Fibroblast of peridontal ligament (primary cell): ENCODE measurements at regions not wholly inside any gene's neighbourhood (a gene's known extent, or its start where the extent isn't known, plus 50 kb on each side); places are given as distances from the start of the nearest gene placed in this dataset.

ENCODE experiments used
- DNase-seq: peaks from one replicate; pipeline ENCODE4 v3.0.0-alpha.2; 2010; ENCODE audit errors: extremely low read depth

- no peak for DNase-seq
Measured at GRCh38 chr3:163951397-163951987, 1126.8 kb downstream of the SI start.

DNA sequence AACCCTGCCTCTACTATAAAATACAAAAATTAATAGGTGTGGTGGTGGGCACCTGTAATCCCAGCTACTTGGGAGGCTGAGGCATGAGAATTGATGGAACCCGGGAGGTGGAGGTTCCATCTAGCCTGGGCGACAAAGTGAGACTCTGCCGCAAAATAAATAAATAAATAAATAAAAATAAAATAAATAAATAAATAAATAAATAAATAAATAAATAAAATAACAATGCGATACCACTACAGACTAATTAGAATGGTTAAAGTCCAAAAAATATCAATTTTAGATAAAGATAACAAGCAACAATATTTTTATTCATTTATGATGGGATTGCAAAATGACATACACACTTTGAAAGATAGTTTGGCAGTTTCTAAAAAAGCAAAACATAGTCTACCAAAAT lies 1131.5 kb downstream of the SI start:
- DNase-seq = no peak

DNA sequence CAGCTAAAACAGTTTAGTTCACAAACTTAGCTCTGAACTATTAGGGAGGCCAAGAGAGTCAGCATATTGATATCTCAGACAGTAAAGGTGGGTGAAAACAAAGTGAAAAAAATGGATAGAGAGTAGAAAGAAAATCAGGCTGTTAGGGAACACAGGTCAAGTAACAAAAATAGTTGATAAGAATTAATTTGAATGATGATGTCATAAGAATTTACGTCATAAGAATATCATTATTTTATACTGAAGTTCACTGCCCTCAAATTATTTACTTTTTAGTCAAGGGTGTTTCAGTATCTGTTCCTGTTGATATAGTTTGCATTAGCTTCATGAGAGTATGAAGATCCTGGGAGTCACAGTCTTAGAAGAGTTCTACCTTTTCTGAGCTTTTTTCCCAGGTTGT lies 1134.6 kb downstream of the SI start:
- DNase-seq = no peak

- DNase-seq = no peak
Measured at GRCh38 chr3:163939926-163940325, 1138.4 kb downstream of the SI start.

- DNase-seq = no peak
Measured at GRCh38 chr3:163936543-163936942, 1141.8 kb downstream of the SI start.

DNA sequence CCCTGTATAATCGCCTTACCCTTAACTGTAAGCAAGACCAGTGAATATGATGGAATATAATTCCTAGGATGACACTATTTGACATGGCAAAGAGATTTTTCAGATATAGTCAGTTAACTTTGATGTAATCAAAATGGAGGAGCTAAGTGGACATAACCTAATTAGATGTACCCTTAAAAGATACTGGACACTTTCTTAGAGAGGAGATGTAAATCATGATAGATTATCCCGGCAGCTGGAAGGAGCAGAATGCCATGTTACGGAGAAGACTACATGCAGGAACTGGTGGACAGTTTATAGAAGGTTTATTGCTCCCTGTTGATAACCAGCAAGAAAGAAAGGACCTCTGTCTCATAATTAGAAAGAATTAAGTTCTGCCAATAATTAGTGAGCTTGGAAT lies 1142.9 kb downstream of the SI start:
- no peak for DNase-seq

DNA sequence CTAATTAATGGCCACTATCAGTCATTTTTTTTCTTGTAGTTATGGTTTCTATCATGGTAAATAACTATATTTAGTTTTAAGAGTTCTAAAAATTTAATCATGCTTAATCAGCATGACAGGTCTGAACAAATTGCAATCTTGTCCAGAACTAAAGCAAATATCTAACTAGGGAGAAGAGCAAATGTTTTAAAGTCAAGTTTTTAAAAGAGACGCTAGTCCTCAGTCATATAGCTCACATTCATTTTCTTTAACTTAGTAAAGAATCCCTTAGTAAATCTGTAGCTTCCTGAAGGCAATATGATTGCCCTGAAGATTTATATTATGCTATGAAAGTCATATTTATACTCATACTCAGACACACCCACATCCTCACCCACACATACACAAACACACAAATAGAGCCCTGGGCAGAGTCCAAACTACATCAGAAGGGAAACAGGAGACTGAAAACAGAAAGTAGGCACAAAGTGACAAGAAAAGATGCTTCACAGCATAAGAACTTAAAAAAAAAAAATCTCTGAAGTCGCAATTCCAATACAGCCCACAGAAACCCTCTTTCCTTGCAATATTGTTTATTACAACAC lies 1149.1 kb downstream of the SI start:
- no peak for DNase-seq

- no peak for DNase-seq
Measured at GRCh38 chr3:163927521-163927920, 1150.8 kb downstream of the SI start.

DNA sequence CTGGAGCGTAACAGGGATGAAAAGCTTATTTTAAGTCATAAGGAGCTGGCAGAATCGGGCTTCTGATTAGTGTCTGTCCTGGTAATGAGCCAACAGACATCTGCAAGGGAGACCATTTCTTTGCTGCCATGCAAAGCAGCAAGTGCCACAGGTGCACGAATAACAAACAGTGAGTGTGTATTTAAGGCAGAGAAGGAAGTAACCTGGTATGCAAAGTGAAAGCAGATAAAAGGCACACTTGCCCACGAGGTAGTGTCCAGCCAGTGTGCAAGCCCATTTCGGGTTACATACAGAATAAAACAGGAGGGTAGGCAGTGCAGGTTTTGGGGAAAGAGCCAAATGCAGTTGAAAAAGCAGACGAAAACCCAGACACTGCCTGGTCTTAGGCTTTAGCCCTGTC lies 1153.7 kb downstream of the SI start:
- DNase-seq = no peak

GRCh38 chr3:163919154-163919553 lies 1159.1 kb downstream of the SI start:
- DNase-seq = no peak

DNA sequence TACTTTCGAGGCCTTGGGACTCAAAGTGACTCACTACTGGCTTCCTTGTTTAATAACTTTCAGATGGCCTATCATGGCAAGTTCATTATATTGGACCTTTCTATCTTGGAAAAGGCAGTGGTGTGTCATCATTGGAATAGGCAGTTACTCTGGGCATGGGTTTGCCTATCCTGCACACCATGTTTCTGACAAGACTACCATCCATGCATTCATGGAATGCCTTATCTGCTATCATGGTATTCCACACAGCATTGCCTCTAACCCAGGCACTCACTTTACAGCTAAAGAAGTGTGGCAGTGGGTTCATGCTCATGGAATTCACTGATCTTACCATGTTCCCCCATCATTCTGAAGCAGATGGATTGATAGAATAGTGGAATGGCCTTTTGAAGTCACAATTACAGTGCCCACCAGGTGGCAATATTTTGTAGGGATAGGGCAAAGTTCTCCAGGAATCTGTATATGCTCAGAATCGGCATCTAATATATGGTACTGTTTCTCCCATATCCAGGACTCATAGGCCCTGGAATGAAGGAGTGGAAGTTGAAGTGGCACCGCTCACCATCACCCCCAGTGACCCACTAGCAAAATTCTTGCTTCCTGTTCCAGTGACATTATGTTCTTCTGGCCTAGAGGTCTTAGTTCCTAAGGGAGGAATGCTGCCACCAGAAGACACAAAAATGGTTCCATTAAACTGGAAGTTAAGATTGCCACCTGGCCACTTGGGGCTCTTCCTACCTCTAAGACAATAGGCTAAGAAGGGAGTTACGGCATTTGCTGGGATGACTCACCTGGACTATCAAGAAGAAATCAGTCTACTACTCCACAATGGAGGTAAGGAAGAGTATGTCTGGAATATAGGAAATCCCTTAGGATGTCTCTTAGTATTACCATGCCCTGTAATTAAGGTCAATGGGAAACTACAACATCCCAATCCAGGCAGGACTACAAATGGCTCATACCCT lies 1161.4 kb downstream of the SI start:
- DNase-seq = no peak

- no peak for DNase-seq
Measured at GRCh38 chr3:163915280-163915679, 1163.0 kb downstream of the SI start.

DNA sequence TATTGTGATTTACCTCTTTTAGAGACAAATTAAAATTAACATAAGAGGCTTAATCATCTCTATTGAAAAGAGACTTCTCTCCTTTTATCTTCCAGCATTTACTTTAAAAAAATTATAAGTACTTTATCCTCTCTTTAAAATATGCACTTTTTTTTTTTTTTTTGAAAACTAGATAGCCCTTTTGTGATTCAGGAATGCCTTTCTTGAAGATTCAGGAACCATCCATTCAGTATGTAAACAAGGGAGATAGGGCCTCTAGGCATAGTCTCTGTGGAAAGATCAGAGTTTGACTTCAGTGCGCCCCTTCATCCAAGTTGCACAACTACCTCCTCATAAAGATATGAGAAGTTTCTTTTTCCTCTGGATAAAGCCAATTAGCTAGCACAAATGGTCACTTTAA lies 1163.7 kb downstream of the SI start:
- no peak for DNase-seq

GRCh38 chr3:163891771-163892170 lies 1186.5 kb downstream of the SI start:
- no peak for DNase-seq

DNA sequence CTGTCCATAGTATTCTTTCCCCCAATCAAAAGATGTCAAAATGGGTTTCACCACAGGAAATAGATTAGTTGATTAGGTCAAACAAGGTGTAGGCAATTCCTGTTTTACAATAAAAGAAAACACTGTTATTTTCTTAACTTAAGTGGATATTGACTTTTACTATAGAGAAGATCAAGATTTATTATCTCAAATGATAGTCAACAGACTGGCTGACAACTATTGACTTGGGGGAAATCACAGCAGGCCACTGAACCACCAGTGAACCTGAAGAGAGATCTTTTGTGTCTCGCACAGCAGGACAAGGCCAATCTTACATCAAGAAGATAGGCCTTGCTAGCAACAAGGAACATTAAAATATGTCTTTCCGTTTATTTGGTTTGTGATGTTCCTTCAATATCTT lies 1187.6 kb downstream of the SI start:
- DNase-seq = no peak

DNA sequence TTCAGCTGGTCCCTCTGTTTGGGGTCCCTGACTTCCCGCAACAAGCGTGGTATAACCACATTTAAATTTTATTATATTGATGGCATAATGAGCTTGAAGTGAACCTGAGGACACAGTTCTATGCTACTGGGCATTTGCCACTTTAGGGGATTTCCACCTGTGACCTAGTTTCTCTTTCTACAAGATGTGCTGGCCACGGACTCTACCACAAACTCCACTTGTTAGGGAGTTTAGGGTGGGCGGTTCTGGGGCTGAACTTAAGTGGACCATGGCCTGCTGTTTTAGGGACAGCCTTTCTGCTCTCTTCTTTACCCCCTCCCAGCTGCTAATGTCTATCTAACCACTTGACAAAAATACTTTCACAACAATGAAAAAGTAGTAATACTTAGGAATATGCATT lies 1199.1 kb downstream of the SI start:
- DNase-seq = no peak

DNA sequence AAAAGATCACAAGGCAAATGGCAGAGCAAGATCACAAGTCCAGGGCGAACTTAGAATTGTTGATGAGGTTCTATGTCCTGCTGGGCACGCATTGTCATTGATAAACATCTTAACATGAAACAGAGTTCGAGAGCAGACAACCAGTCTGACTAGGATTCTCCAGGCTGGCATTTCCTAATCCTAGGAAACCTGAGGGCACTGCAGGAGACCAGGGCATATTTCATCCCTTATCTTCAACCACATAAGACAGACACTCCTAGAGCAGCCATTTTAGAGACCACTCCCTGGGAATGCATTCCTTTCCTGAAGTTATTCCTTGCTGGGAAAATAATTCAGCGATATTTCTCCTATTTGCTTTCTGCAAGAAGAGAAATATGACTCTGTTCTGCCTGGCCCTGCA lies 1199.9 kb downstream of the SI start:
- DNase-seq = no peak

DNA sequence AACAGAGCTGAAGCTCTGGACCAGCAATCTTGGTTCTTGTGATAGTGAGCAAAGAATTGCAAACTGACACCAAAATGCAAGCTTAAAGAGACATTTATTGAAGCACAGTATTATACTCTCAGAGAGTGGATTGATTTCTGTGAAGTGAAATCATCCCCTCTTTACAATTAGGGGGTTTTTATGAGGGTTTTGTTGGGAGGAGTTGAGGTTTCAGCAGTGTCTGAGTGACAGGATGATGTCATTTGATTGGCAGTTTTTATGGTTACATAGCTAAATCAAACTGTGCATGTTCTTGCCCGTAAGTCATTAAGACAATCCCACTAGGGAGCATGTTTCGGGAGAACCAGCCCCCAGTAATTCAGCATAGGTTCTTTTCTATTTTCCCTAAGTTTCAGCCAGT lies 1200.5 kb downstream of the SI start:
- DNase-seq = no peak

DNA sequence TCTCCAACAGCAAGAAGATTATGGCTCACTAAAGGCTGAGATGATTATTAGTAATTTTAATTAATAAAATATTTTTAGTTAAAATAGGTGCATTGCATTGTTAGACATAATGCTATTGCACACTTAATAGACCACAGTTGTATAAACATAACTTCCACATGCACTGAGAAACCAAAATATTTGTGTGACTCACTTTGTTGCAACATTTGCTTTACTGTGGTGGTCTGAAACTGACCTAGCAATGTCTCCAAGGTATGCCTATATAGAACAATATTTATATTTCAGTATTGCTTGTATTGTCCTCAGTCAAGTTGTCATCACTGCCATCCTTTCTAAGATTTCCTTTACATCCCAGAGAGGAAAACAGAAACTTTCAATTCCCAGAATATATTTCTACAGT lies 1215.2 kb downstream of the SI start:
- no peak for DNase-seq

GRCh38 chr3:163852233-163852632 lies 1226.1 kb downstream of the SI start:
- no peak for DNase-seq

- DNase-seq = no peak
Measured at GRCh38 chr3:163838769-163839168, 1239.5 kb downstream of the SI start.

DNA sequence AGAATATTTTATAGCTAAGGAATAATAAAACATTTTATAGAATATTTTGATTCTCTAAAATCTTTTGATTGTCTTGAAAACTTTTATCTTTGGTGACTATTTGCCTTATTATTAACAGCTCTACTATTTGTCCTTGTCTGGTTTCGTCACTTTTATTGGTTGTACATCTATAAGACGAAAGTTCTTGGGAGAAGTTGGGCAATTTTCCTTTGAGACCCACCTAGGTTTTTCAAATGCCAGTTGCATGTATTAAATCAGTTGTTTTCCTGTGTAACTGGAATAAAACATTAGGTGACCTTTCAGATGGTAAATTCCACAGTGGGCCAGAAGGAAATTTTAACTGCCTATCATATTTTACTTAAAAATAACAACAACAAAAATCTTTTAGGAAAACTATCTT lies 1245.7 kb downstream of the SI start:
- no peak for DNase-seq

DNA sequence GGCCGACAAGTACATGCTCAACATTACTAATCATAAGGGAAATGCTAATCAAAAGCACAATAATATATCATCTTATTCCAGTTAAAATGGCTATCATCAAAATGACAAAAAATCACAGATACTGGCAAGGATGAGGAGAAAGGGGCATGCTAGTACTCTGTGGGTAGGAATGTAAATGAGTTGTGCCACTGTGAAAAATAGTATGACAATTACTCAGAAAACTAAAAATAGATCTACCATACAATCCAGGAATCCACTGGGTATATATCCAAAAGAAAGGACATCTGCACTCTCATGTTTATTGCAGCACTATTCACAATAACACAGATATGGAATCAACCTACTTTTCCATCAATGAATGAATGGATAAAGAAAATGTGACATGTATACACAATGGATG lies 1256.5 kb downstream of the SI start:
- no peak for DNase-seq
